ENCODE measurements at regions not wholly inside any gene's neighbourhood (a gene's known extent, or its start where the extent isn't known, plus 50 kb on each side); places are given as distances from the start of the nearest gene placed in this dataset.

GRCh38 chr3:117914540-117915100 is 1120.0 kb downstream of the IGSF11 start:
- TF ChIP-seq MYC (IDR thresholded peaks at IDR 0.05; ENCODE audit: low read depth, low read length) = no peak
- TF ChIP-seq CTCF (IDR thresholded peaks at IDR 0.05; ENCODE audit: low read depth, low read length) = no peak
- no peak for TF ChIP-seq MAX (IDR thresholded peaks at IDR 0.05; ENCODE audit: low read depth, low read length)
- no peak for TF ChIP-seq POLR2A (IDR thresholded peaks at IDR 0.05; ENCODE audit: extremely low read depth, insufficient read length)
- H3K4me3 ChIP-seq (ENCODE audit: low read depth, low read length) = no peak overlapping the region
- DNase-seq (ENCODE audit: low read depth) = no peak

- no peak overlapping the region for H3K4me3 ChIP-seq (ENCODE audit: low read depth, low read length)
- DNase-seq (ENCODE audit: low read depth) = no peak
- no peak for TF ChIP-seq POLR2A (IDR thresholded peaks at IDR 0.05; ENCODE audit: extremely low read depth, insufficient read length)
These were observed 1117.8 kb downstream of the IGSF11 start for GRCh38 chr3:117916839-117917238.

- no peak for TF ChIP-seq MYC (IDR thresholded peaks at IDR 0.05; ENCODE audit: low read depth, low read length)
- no peak for TF ChIP-seq MAX (IDR thresholded peaks at IDR 0.05; ENCODE audit: low read depth, low read length)
- no peak for TF ChIP-seq CTCF (IDR thresholded peaks at IDR 0.05; ENCODE audit: low read depth, low read length)
- TF ChIP-seq POLR2A (IDR thresholded peaks at IDR 0.05; ENCODE audit: extremely low read depth, insufficient read length) = no peak
- no peak overlapping the region for H3K4me3 ChIP-seq (ENCODE audit: low read depth, low read length)
- no peak for DNase-seq (ENCODE audit: low read depth)
These were observed 1115.0 kb downstream of the IGSF11 start for GRCh38 chr3:117919621-117920020.

- DNase-seq (ENCODE audit: low read depth) = no peak
- TF ChIP-seq MAX (IDR thresholded peaks at IDR 0.05; ENCODE audit: low read depth, low read length) (no peak), CTCF (IDR thresholded peaks at IDR 0.05; ENCODE audit: low read depth, low read length) (no peak), POLR2A (IDR thresholded peaks at IDR 0.05; ENCODE audit: extremely low read depth, insufficient read length) (no peak), MYC (IDR thresholded peaks at IDR 0.05; ENCODE audit: low read depth, low read length) (no peak)
- H3K4me3 ChIP-seq (ENCODE audit: low read depth, low read length) = no peak overlapping the region
These were observed 1114.3 kb downstream of the IGSF11 start for GRCh38 chr3:117920253-117920898.

GRCh38 chr3:117921411-117921810 is 1113.2 kb downstream of the IGSF11 start:
- no peak overlapping the region for H3K4me3 ChIP-seq (ENCODE audit: low read depth, low read length)
- DNase-seq (ENCODE audit: low read depth) = no peak
- TF ChIP-seq CTCF (IDR thresholded peaks at IDR 0.05; ENCODE audit: low read depth, low read length) = no peak
- TF ChIP-seq MAX (IDR thresholded peaks at IDR 0.05; ENCODE audit: low read depth, low read length) = no peak
- no peak for TF ChIP-seq MYC (IDR thresholded peaks at IDR 0.05; ENCODE audit: low read depth, low read length)
- TF ChIP-seq POLR2A (IDR thresholded peaks at IDR 0.05; ENCODE audit: extremely low read depth, insufficient read length) = no peak

- TF ChIP-seq CTCF (IDR thresholded peaks at IDR 0.05; ENCODE audit: low read depth, low read length) (no peak), POLR2A (IDR thresholded peaks at IDR 0.05; ENCODE audit: extremely low read depth, insufficient read length) (no peak), MAX (IDR thresholded peaks at IDR 0.05; ENCODE audit: low read depth, low read length) (no peak), MYC (IDR thresholded peaks at IDR 0.05; ENCODE audit: low read depth, low read length) (no peak)
- H3K4me3 ChIP-seq (ENCODE audit: low read depth, low read length) = no peak overlapping the region
- DNase-seq (ENCODE audit: low read depth) = no peak
These were observed 1112.6 kb downstream of the IGSF11 start for GRCh38 chr3:117922039-117922438.
